OCI-LY3 (cell line): ENCODE measurements at regions not wholly inside any gene's neighbourhood (a gene's known extent, or its start where the extent isn't known, plus 50 kb on each side); places are given as distances from the start of the nearest gene placed in this dataset.

ENCODE experiments used
- CTCF ChIP-seq: fragments of 200-600, 300-600 bp; sonication (generic); IDR thresholded peaks from 2 replicates; pipeline ENCODE4 v1.5.1; 2014; ENCODE audit warnings: antibody characterized with exemption, low read length, low read depth
- EZH2phosphoT487 ChIP-seq: fragments of 200-600 bp; shearing (Covaris generic); IDR thresholded peaks from 2 replicates; pipeline ENCODE4 v1.6.1; 2018; ENCODE audit warnings: antibody characterized with exemption, mixed run types, low read depth

DNA sequence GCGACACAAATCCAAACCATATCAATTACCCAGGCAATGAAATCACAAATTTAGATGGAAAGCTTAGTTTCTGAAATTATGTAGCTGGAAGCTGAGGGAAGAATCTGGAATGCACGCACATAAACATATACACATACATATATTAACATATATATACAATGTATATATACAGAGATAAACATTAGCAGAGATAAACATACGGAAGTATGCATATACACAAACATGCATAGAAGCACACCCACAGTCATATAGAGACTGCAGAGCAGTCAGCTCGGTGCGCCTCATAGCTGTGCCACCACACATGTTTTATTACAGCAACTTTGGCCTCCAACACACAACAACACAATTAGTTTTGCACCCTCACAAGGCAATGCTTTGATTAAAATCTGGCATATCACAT lies 288.1 kb downstream of the TEX29 start:
- TF ChIP-seq CTCF (no peak), EZH2phosphoT487 (no peak)
